Inflammatory macrophage treated with lipopolysaccharide for 1 hour (primary cell): ENCODE measurements at regions not wholly inside any gene's neighbourhood (a gene's known extent, or its start where the extent isn't known, plus 50 kb on each side); places are given as distances from the start of the nearest gene placed in this dataset.

ENCODE experiments used
- DNase-seq, 2 donors: peaks; one replicate each; pipeline ENCODE4 v3.0.0-alpha.2; 2020 to 2022

DNA sequence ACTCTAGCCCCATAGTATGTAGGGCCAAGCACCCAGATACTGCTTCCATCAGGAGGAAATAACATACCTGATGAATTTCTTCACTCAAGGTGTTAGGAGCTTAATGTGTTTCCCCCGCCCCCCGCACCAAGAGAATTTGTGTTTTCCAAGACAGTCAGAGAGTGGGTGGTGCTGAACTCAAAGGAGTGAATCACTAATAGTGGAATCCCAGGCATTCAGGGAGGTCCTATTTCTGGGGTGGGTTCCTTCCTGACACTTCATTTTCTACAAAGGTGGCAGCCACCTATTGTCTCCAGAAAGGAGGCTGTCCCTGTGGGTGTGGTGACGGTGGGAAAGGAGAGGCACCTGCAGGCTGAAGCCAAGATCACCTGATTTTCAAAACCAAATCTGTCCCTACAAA lies 50.8 kb upstream of the ELF5 start:
- no peak for DNase-seq

DNA sequence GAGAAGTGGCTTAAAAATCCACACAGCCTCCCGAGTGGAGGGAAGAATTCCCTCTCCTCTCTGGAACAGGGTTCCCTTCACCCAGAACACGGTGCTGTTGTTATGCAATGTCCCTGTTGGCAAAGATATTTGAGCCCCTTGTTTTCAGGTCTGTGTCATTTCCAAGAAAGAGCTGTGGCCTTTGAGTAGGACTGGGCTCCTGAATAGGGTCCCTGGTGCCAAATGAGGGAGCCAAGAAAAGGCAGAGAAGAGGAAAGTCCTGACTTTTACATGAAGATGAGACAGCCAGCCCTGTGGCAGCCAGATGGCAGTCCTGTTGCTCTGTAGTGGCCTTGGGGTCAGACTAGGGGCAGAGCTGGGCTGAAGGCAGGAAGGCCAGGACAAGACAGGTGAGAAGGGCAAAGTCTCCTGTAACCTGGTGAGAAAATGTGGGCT lies 51.2 kb upstream of the ELF5 start:
- DNase-seq: no peak

DNA sequence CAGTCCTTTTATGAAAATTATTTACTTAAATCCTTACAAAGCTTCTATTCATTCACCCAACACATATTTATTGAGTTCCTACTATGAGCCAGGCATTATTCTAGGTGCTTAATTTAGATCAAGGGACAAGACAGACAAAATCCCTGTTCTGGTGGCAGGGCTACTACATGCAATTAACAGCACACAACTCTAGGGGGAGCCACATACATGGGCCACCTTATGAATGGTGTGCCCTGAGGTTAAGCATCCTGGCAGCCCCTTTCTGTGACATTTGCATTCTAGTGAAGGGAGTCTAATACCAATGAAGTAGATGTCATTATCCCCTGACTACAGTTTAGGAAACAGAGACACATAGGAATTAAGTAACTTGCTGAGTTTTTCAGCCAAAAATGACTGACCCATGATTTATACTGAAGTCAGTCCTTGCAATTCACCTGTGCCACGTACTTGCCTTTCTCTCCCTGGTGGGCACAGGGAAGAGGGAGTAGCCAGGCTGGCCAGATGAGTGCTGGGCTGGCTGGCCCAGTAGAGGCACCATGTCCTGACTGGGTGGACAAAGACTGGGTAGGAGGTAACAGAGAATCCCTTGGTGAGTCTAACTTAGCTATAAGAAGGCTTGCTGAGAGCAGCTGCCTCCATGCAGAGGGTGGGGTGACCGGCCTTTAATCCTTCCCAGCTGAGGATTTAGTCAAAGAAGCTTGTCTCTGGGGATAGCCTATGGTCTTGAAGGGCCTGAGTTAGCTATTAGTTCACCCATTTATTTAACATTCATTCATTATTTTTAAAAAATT lies 52.0 kb upstream of the ELF5 start:
- peak in 1 of 2 donors; percentile 42 for DNase-seq

DNA sequence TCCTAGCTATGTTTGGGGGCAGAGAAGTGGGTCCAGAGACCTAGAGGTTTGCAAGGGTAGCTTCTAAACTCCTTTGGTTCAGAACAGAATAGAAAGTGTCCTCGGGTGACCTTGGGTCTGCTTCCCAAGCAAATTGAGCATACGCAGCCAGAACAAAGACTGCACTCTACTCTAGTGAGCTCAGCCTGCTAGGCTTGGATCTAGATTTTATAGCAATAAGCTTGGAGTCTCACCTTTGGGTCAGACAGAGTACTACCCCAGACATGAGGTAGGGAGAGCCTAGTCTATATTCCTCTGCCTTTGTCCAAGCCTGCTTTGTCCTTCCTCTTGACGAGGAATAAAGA lies 52.6 kb upstream of the ELF5 start:
- DNase-seq: no peak

DNA sequence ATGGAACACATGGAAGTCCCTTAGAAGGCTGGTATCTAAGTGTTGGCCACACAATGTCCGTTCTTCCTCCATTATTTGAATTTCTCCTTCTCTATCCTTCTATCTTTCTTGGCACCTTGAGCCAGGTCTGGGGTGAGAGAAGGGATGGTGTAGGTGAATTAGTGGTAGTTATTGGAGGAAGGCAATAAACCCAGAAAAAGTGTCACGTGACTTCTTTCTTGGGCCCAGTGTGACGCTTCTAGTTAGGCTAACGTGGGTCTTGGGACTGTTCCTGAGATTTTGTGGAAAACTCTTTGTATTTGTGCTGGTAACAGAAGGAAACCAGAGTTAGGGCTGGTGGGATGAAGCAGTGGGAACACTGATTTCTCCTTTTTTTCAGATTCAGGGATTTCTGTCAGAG lies 53.1 kb upstream of the ELF5 start:
- no peak for DNase-seq

DNA sequence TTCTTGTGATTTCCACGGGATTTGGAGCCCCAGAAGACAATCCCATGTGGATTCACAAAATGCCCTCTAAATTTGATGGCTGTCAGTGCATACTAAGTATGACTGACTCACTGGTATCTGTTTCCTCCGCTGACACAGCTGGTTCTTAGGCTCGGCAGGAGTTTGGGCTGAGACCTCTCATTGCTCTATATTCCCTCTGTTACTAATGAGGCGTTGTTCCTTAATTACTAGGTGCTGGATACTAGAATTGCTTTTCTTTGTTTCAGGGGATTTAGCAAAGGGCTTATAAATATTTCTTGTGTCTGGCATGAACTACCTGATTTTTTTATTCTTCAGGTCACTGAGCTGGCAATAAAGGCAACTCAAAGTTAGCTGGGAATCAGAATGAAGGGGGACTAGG lies 53.2 kb upstream of the EHF start:
- DNase-seq: no peak

DNA sequence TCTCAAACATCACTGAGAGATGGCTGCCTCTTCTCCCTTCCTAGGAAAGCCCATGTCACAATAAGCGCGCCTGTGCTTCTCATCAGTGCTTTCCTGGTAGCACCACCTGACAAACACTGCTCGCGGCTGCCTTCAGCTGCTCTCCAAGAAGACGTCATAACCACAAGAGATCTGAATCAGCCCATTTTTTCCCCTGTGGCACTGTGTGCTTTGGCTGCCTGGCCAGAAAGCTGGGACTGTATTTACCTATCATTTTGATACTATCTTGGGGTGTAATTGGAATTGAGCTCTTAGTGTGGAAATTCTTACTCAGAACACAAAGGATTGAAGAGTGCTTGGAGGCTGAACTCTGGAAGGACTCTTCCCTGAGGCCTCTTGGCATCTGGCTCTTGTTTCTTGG lies 50.3 kb upstream of the EHF start:
- no peak for DNase-seq
